Ammon's horn (tissue), 1 donor: ENCODE measurements at regions not wholly inside any gene's neighbourhood (a gene's known extent, or its start where the extent isn't known, plus 50 kb on each side); places are given as distances from the start of the nearest gene placed in this dataset.

Experiments used
- DNase-seq: peaks from one replicate; pipeline ENCODE4 v3.0.0-alpha.2; 2016; ENCODE audit warnings: low spot score

- DNase-seq = no peak
Measured at GRCh38 chr5:148913493-148913892, 87.1 kb downstream of the ADRB2 start.

DNA sequence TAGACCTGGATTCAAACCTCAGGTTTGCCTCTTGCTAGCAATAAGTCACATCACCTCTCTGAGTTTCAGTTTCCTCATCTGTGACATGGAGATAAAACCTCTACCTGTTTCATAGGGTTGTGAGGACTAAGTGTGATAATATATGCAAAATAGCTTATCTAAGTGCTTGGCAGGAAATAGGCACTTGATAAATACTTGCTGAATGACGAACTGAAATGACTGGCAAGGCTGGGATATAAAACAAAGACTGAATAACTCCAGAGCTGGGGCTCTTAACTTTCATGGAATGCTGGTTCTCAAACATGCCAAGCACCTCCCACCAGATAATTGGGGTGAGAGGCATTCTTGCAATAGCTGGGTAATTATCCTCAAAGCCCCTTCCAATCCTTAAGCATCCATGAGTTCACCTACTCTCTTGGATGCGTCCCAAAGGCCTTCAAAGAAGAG is 87.6 kb downstream of the ADRB2 start:
- no peak for DNase-seq

DNA sequence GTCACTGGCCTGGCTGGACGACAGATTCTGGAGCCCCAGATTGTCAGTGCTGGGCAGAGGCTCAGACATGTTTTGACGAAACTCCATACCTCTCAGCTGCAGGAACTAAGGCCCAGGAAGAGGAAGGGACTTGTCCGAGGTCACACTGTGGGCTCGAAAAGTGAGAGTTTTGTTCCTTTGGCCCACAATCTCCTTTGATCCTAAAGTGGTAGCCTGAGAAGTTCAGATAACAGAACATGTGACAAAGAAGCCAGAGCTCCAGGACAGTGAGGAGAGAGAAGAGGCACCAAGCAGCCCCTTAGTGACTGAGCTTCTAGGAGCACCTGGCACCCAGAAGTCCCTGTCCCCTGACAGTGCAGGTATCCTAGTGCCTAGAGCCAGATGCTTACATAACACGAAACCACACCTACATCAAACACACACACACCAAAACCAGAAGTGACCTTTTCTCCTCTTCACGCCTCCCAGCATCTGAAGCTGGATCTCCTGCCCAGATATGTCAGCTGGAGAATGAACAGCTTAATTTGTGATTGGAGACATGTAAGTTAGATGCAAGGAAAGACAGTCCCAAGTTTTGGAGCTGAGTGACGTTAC is 88.9 kb downstream of the ADRB2 start:
- no peak for DNase-seq

DNA sequence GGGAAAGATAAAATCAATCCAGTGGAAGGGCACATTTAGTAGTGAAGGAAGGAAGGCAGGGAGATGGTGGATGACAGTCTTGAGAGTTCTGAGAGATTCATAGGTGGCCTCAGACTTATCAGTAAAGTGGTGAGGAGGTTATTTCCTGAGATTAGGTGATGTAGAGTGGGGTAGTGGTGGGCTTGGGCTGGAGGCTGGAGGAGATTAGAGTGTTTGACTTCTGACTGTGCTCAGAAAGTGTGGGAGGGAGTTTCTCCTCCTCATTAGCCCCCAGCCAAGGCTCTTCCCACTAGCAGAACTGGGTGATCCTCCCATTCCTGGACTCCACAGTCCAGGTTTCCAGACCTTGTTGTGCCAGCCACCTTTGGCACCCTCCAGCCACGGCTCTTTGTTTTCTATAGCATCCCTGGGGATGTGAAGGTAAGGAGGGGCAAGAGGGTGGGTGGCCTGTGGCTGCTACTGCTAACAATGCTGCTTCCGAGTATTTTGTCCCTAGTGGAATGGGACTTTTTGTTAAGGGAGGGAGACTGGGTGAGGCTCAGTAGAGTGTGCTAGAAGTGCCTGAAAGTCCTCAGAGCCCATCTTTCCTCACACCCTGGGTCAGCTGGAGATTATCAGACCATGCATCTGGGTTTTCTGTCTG is 94.4 kb downstream of the ADRB2 start:
- no peak for DNase-seq

GRCh38 chr5:148921350-148921749 is 94.9 kb downstream of the ADRB2 start:
- DNase-seq = no peak

DNA sequence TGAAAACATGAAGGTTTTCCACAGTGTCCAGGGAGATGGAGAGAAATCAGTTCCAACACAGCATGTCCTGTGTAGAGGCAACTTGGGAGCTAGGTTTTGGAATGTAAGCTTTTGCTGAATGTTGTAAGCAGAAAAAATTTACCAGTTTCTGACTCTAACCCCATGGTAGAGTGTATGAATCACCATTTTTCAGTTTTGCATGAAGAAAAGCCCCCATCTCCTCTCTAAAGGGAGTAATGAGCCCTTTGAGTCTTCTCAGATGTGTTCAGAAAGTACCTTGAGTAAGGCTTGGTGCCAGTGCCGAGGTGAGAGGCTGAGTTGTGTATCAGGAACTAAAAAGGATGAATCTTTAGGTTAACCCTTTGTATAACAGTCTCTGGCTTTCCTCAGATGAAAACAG is 96.2 kb downstream of the ADRB2 start:
- DNase-seq = no peak

DNA sequence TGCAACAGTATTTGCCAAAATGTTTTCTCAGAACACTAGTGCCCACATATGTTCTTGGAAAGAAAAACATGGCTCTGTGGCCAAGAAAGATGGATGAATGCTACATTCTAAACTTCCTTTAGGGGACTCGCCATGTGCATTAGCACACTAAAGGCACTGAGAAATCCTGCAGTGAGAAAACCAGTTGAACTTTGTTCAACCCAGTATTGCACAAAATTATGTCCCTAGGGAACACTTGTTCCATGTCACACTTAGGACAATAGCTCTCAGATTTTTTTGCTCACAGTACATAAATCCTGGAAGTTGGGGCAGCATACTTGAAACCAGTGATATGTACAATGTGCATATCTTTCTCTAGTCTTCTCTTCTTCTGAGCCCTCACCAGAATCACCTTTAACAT is 96.6 kb downstream of the ADRB2 start:
- no peak for DNase-seq

- no peak for DNase-seq
Measured at GRCh38 chr5:148924817-148925216, 98.4 kb downstream of the ADRB2 start.

- no peak for DNase-seq
Measured at GRCh38 chr5:148926207-148926606, 99.8 kb downstream of the ADRB2 start.

DNA sequence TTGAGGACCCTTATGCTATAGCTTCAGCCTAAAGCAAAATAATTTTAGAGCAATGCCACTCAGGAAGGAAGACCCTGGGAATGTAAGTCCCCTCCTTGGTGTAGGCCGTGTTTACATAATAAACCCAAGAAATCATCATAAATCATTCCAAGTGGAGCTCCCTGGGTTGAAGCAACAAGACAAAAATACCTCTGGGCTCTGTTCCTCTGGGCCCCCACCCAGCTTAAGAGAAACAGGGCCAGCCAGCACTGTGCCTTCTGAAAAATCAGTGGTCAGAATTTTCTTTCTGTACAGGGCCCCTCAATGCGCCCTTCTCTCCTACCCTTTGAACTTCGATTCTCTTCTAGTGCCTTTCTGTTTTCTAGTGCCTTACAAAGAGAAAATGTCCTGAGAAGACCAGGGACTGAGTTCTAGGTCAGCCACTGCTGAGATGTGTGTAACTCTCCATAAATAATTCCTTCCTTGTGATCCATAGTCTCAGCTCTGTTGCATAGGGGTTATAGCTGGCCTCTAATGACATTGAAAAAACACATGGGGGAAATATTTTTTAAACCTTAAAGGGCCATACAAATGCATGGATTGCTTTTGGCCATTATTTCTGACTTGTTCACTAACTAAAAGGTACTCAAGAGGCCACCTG is 101.0 kb downstream of the ADRB2 start:
- no peak for DNase-seq

- no peak for DNase-seq
Measured at GRCh38 chr5:148928141-148928540, 101.7 kb downstream of the ADRB2 start.

DNA sequence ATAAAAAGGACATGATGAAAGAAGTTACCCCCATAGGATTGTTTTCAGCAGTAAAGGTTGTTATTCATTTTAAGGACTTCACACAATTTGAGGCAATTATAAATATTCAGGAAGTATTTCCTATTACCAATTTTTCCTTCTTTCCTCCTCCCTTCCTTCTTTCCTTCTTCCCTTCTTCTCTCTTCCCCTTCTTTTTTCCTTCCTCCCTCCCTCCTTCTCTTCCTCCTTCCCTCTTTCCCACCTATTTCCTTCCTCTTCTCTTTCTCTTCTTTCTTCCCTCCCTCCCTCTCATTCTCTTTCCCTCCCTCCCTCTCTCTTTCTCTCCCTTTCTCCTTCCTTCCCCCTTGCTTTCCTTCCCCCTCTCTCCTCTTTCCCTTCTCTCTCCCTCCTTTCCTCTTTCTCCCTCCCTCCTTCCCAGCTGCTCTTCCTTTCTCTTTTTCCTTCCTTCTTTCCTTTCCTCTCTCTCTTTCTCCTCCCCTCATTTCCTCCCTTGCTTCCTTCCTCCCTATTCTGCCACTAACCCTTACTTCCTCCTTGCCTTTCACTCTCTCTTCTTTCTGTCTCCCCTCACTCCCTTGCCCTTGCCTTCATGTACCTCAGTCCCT is 105.1 kb downstream of the ADRB2 start:
- DNase-seq = no peak

- DNase-seq = no peak
Measured at GRCh38 chr5:148932355-148932935, 106.0 kb downstream of the ADRB2 start.

GRCh38 chr5:148933903-148934432 is 107.6 kb downstream of the ADRB2 start:
- DNase-seq = no peak

- DNase-seq = no peak
Measured at GRCh38 chr5:148934895-148935400, 108.5 kb downstream of the ADRB2 start.

- DNase-seq = no peak
Measured at GRCh38 chr5:148937239-148937638, 110.8 kb downstream of the ADRB2 start.

- DNase-seq = no peak
Measured at GRCh38 chr5:148937830-148938521, 111.6 kb downstream of the ADRB2 start.

DNA sequence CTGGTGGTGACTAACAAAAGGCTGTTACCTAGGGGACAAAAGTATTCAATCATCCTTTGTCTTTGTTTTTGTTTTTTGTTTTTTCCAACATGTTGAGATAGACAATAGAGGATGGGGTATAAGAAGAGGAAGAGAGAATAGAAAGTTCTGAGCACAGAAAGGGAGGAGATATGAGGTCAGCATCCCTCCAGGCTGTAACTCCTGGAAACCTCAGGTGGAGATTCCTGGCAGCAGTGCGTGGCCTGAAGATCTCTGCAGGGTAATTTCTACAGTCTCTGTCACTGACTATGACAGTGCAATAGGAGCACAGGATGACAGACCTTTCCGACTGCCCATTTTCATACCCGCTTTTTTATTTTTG is 112.1 kb downstream of the ADRB2 start:
- no peak for DNase-seq

DNA sequence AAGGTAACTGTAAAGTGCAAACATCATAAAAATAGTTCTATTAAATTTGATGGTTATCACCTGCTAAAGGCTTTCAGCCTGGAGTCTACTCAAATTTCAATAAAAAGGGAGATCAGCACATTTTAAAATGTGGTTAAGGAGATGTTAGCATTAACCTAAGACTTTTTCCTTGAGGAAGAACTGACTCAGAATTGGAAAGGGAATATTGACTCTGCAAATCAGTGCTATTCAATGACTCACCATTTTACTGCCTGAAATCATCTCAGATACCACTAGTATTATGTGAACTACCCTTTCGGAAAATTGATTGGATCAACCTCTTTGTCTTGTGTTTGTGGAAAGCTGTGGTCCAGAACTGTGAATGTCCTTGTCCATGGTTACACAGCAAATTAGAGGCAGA is 113.3 kb downstream of the ADRB2 start:
- no peak for DNase-seq

DNA sequence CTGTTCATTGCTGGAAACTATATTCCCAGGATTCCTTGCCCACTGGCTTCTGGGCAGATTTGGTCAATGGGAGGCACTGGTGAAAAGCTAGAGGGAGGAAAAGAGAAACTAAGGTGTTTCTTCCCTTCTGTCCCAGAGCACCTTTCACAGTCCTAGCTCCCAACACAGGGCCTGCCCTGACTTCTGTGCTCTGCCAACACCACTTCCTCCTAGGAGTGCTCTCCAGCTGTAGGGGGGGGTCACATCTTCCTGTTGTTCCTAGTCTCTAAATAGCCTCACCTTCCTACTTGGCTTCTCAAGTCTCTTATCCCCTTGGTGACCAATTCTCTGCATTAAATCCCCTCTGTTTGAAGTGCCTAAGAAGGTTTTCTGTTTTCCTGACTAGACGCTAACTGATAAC is 115.4 kb downstream of the ADRB2 start:
- no peak for DNase-seq

- DNase-seq = peak; percentile 50
Measured at GRCh38 chr5:148949841-148950470, 112.9 kb downstream of the SH3TC2 start.
